RWPE1 (cell line): ENCODE measurements at regions not wholly inside any gene's neighbourhood (a gene's known extent, or its start where the extent isn't known, plus 50 kb on each side); places are given as distances from the start of the nearest gene placed in this dataset.

Experiments used
- CTCF ChIA-PET: fragments of 350-600 bp; sonication (Branson Sonifier 250); formaldehyde crosslinking; extraction: SDS; loops from one replicate; lab custom pipeline; 2021; lab: Yijun Ruan, JAX
- POLR2A ChIA-PET: fragments of 400-600 bp; formaldehyde crosslinking; extraction: SDS; loops from one replicate; lab custom pipeline; 2020; ENCODE audit warnings: antibody characterized with exemption; ENCODE audit not compliant: low non-redundant PET; lab: Yijun Ruan, JAX
- DNase-seq: peaks from one replicate; pipeline ENCODE4 v3.0.0; 2012; ENCODE audit warnings: low spot score
- H3K27ac ChIP-seq: fragments of 450-650 bp; 2 replicates; pipeline ENCODE4 v1.5.1; 2017
- CTCF ChIP-seq: fragments of 450-650 bp; conservative IDR thresholded peaks from 2 replicates; pipeline ENCODE4 v1.5.1; 2017; ENCODE audit warnings: low read depth, mild to moderate bottlenecking

- DNase-seq = no peak
- TF ChIP-seq CTCF = no peak
- ChIA-PET POLR2A (no interaction called here), CTCF (interaction anchor here (0.6 kb wide), 1 partner anchor 13 kb away, joined by 3 read pairs; no protein-coding TSS in a partner anchor)
- no peak overlapping the region for H3K27ac ChIP-seq
These were observed 68.7 kb downstream of the MEPE start for GRCh38 chr4:87901422-87901992.

- TF ChIP-seq CTCF = no peak
- ChIA-PET POLR2A (no interaction called here), CTCF (interaction anchor here (0.7 kb wide), 1 partner anchor 14 kb away, joined by 3 read pairs; no protein-coding TSS in a partner anchor)
- no peak for DNase-seq
- H3K27ac ChIP-seq = no peak overlapping the region
These were observed 70.8 kb upstream of the SPP1 start for GRCh38 chr4:87904639-87905160.

GRCh38 chr4:87908336-87908735 lies 67.2 kb upstream of the SPP1 start:
- no peak overlapping the region for H3K27ac ChIP-seq
- ChIA-PET POLR2A (no interaction called here), CTCF (interaction anchor here (0.6 kb wide), 1 partner anchor 26 kb away, joined by 3 read pairs; no protein-coding TSS in a partner anchor)
- no peak for DNase-seq
- no peak for TF ChIP-seq CTCF

- DNase-seq = no peak
- ChIA-PET POLR2A (no interaction called here), CTCF (interaction anchor here (0.7 kb wide), 1 partner anchor 240 kb away, joined by 6 read pairs; no protein-coding TSS in a partner anchor)
- TF ChIP-seq CTCF = no peak
- H3K27ac ChIP-seq = no peak overlapping the region
These were observed 64.7 kb upstream of the SPP1 start for GRCh38 chr4:87910795-87911194.

GRCh38 chr4:87911252-87911774 lies 64.2 kb upstream of the SPP1 start:
- ChIA-PET CTCF (interaction anchor here (1.0 kb wide), 1 partner anchor 8 kb away, joined by 3 read pairs; no protein-coding TSS in a partner anchor), POLR2A (no interaction called here)
- H3K27ac ChIP-seq = no peak overlapping the region
- DNase-seq = no peak
- no peak for TF ChIP-seq CTCF

- CTCF ChIA-PET = interaction anchor here (0.6 to 1.0 kb wide), 3 partner anchors 9 to 59 kb away, joined by 3 to 4 read pairs (median 4); no protein-coding TSS in a partner anchor
- POLR2A ChIA-PET = no interaction called here
- DNase-seq = no peak
- no peak overlapping the region for H3K27ac ChIP-seq
- no peak for TF ChIP-seq CTCF
These were observed 63.1 kb upstream of the SPP1 start for GRCh38 chr4:87912164-87913004.
